ENCODE measurements at regions not wholly inside any gene's neighbourhood (a gene's known extent, or its start where the extent isn't known, plus 50 kb on each side); places are given as distances from the start of the nearest gene placed in this dataset.
"Not testable (repeated sequence)": the region's sequence is repeated elsewhere in the genome, so short reads cannot be mapped to it uniquely, and the experiment has no call there.

DNA sequence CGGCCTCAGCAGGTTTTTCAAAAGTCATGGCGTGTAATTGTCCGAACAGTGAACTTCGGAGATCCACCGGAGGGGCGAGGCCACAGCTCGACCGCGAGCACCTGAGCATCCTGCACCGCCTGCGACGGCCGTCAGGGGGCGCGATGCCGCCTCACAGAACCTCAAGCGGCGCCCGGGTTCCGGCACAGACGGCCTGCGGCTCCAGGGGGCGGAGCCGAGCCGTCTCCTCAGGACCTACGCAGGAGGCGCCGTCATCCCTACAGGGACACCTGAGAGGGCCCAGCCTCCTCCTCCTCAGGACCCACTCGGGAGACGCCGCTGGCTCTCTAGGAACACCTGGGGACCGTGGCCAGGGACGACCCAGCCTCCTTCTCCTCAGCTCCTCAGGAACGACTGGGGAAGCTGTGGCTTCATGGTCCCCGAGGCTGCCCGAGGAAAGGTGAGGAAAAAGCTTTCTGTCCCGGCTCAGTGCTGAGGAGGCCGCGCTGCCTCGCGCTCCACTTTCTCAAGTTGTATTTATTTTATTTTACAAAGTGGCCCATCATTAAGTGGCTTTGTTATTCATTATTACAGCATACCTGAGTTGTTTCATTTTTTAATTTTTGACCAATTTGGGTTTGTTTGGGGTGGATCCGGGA, 197.3 kb downstream of the LMLN start:
- not testable (repeated sequence) for H3K4me3 ChIP-seq (ENCODE audit: low read length); DNase-seq (ENCODE audit: low read depth)

DNA sequence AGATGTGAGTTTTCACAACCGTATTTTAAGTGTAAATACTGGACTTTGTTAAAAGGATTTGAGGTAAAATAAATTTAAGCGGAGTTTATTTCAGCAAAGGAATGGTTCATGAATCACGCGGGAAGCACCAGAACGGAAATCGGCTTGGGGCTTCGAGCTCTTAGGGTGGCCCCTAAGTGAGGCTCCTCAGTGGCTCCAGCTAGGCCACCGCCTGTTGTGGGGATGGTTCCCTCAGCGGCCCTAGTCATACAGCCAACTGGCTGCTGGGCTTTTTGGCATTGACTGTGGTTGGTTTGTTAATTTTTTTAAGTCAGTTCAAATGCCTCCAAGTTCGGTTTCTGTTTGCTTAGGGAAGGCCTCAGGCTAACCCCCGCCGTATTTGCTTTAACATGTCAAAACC, 198.0 kb downstream of the LMLN start:
- not testable (repeated sequence) for H3K4me3 ChIP-seq (ENCODE audit: low read length); DNase-seq (ENCODE audit: low read depth)

DNA sequence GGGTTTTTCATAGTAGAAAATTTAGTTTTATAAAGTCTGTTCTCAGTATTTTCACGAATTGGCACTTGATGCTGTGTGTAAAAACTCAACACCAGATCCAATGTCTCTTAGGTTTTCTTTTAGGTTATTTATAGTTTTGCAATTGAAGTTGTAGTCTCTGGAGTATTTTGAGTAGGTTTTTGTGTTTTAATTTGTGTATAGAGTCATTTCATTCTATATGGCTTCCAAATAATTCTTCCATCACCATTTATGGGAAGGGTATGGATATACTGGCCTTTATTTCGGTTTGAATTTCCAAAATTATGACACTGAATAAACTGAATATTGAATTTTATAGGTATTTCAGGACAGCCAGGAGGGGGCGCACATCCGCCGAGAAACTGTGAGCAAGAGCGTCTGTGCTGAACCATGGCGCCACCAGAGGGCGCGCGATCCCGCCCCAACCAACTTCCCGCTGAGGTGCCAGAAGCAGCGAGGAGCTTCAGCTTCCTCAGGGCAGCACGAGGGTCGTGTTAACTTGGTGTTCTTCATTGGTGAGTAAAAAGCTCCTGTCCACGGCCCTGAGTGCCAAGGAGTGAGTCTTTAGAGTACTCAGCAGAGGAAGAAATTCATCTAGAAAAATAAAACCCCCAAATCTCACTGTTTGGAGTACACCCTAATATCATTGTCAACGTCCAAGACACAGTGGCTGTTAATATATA, 207.5 kb downstream of the LMLN start:
- not testable (repeated sequence) for H3K4me3 ChIP-seq (ENCODE audit: low read length); DNase-seq (ENCODE audit: low read depth)
- TF ChIP-seq, protein P1, sequence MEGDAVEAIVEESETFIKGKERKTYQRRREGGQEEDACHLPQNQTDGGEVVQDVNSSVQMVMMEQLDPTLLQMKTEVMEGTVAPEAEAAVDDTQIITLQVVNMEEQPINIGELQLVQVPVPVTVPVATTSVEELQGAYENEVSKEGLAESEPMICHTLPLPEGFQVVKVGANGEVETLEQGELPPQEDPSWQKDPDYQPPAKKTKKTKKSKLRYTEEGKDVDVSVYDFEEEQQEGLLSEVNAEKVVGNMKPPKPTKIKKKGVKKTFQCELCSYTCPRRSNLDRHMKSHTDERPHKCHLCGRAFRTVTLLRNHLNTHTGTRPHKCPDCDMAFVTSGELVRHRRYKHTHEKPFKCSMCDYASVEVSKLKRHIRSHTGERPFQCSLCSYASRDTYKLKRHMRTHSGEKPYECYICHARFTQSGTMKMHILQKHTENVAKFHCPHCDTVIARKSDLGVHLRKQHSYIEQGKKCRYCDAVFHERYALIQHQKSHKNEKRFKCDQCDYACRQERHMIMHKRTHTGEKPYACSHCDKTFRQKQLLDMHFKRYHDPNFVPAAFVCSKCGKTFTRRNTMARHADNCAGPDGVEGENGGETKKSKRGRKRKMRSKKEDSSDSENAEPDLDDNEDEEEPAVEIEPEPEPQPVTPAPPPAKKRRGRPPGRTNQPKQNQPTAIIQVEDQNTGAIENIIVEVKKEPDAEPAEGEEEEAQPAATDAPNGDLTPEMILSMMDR (IDR thresholded peaks at IDR 0.05; ENCODE audit: insufficient read depth, low read depth, low read length, missing control alignments) = peak; percentile 53

DNA sequence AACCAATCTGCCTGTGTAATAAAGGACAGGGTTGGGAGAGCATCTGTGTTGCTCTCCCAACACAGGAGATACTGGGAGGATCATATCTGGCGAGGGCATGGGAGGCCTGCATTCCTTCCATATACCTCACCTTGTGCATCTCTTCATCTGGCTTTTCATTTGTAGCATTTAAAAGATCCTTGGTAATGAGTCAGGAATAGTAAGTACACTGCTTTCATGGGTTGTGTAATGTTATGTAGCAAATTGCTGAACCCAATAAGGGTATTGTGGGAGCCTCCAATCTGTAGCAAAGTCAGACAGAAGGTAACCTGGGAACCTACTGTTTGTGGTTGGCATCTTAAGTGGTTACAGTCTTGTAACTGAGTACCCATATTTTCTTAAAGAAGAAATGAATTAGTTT, 210.8 kb downstream of the LMLN start:
- not testable (repeated sequence) for H3K4me3 ChIP-seq (ENCODE audit: low read length)
- peak; percentile 36 for DNase-seq (ENCODE audit: low read depth)

DNA sequence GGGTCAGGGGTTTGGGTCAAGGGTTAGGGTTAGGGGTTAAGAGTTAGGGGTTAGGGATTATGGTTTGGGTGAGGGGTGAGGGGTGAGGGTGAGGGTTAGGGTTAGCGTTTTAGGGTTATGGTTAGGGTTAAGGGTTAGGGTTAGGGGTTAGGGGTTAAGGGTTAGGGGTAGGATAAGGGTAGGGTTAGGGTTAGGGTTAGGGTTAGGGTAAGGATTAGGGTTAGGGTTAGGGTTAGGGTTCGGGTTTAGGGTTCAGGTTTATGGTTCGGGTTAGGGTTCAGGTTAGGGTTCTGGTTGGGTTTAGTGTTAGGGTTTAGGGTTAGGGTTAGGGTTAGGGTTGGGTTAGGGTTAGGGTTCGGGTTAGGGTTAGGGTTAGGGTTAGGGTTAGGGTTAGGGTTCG, 213.1 kb downstream of the LMLN start:
- DNase-seq (ENCODE audit: low read depth); H3K4me3 ChIP-seq (ENCODE audit: low read length): not testable (repeated sequence)

DNA sequence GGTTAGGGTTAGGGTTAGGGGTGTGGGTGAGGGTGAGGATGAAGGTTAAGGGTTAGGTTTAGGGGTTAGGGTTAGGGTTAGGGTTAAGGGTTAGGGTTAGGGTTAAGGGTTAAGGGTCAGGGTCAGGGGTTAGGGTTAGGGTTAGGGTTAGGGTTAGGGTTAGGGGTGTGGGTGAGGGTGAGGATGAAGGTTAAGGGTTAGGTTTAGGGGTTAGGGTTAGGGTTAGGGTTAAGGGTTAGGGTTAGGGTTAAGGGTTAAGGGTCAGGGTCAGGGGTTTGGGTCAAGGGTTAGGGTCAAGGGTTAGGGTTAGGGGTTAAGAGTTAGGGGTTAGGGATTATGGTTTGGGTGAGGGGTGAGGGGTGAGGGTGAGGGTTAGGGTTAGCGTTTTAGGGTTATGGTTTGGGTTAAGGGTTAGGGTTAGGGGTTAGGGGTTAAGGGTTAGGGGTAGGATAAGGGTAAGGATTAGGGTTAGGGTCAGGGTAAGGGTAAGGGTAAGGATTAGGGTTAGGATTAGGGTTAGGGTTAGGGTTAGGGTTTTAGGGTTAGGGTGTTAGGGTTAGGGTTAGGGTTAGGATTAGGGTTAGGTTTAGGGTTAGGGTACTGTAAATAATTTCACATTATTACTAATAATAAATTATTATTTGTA, 214.0 kb downstream of the LMLN start:
- not testable (repeated sequence) for DNase-seq (ENCODE audit: low read depth); H3K4me3 ChIP-seq (ENCODE audit: low read length)

Measured in epithelial cell of esophagus (primary cell).